Transverse colon (tissue), 4 donors: ENCODE measurements at regions not wholly inside any gene's neighbourhood (a gene's known extent, or its start where the extent isn't known, plus 50 kb on each side); places are given as distances from the start of the nearest gene placed in this dataset.

Experiments used
- DNase-seq: peaks from one replicate; pipeline ENCODE4 v3.0.0-alpha.2; 2019
- H3K27ac ChIP-seq, 4 donors: fragments of 200-600 bp; sonication (generic); 2 replicates each; pipeline ENCODE4 v1.5.1; 2016 to 2018; ENCODE audit warnings: inconsistent platforms in 4 of 4
- H3K27me3 ChIP-seq: fragments of 200-600 bp; sonication (generic); 2 replicates; pipeline ENCODE4 v1.5.1; 2017; ENCODE audit warnings: inconsistent platforms
- H3K36me3 ChIP-seq, 4 donors: fragments of 200-600 bp; sonication (generic); 2 replicates each; pipeline ENCODE4 v1.5.1; 2017 to 2019; ENCODE audit warnings: inconsistent platforms in 4 of 4
- H3K4me1 ChIP-seq, 4 donors: fragments of 200-600 bp; sonication (generic); 2 replicates each; pipeline ENCODE4 v1.5.1; 2017 to 2020; ENCODE audit warnings: inconsistent platforms in 4 of 4
- H3K4me3 ChIP-seq, 4 donors: fragments of 200-600 bp; sonication (generic); 1 replicate in 1 of 4; 2 replicates in 3 of 4; pipeline versions ENCODE4 v1.5.1 to v1.6.1; 2017 to 2019; ENCODE audit warnings: inconsistent platforms in 4 of 4
- H3K9me3 ChIP-seq, 2 donors: fragments of 200-600 bp; sonication (generic); 2 replicates each; pipeline ENCODE4 v1.5.1; 2017 to 2019; ENCODE audit warnings: inconsistent platforms in 2 of 2
- EP300 ChIP-seq: sonication (generic); formaldehyde crosslinking; IDR thresholded peaks from one replicate; pipeline ENCODE4 v1.6.1; 2017; ENCODE audit warnings: antibody characterized with exemption, low read depth
- POLR2A ChIP-seq: fragments of 450-650 bp; IDR thresholded peaks from one replicate; pipeline ENCODE4 v1.6.1; 2016; ENCODE audit warnings: antibody characterized with exemption, mild to moderate bottlenecking, moderate library complexity
- POLR2AphosphoS5 ChIP-seq, 3 donors: sonication (generic); formaldehyde crosslinking; IDR thresholded peaks; one replicate each; pipeline ENCODE4 v1.6.1; 2016; ENCODE audit warnings: antibody characterized with exemption in 3 of 3
- WGBS, 2 donors: methylation state at CpG; one replicate each; pipeline ENCODE4 v1.1.5; 2018; ENCODE audit warnings: low coverage in 1 of 2; 5-methylcytosine and 5-hydroxymethylcytosine counted together
- in situ Hi-C, 4 donors: fragments of 200-750 bp; cut with MboI; loops; one replicate each; pipeline versions ENCODE4 v1.15.0 to v1.15.1; 2017; ENCODE audit warnings: low sequenced_read_pairs in 3 of 4, low pct_ligation_motif_present in 1 of 4, low pct_unique_long_range_greater_than_20kb in 1 of 4
- intact Hi-C: fragments of 100-400 bp; cut with DNase I; formaldehyde crosslinking; loops from one replicate; pipeline ENCODE4 v1.15.1; 2023; ENCODE audit warnings: low total_unique reads
- TF ChIP-seq, protein P1 (sequence below), 5 experiments: fragments of 200-600 bp in 3 of 5; fragments of 450-650 bp in 2 of 5; sonication (generic) in 3 of 5; IDR thresholded peaks; 1 replicate in 2 of 5; 2 replicates in 3 of 5; pipeline ENCODE4 v1.5.1; 2016 to 2017; ENCODE audit warnings: antibody characterized with exemption in 5 of 5, inconsistent platforms in 3 of 5, mild to moderate bottlenecking in 2 of 5, moderate library complexity in 1 of 5

- no peak for TF ChIP-seq POLR2AphosphoS5 (IDR thresholded peaks at IDR 0.05)
- TF ChIP-seq, protein P1, sequence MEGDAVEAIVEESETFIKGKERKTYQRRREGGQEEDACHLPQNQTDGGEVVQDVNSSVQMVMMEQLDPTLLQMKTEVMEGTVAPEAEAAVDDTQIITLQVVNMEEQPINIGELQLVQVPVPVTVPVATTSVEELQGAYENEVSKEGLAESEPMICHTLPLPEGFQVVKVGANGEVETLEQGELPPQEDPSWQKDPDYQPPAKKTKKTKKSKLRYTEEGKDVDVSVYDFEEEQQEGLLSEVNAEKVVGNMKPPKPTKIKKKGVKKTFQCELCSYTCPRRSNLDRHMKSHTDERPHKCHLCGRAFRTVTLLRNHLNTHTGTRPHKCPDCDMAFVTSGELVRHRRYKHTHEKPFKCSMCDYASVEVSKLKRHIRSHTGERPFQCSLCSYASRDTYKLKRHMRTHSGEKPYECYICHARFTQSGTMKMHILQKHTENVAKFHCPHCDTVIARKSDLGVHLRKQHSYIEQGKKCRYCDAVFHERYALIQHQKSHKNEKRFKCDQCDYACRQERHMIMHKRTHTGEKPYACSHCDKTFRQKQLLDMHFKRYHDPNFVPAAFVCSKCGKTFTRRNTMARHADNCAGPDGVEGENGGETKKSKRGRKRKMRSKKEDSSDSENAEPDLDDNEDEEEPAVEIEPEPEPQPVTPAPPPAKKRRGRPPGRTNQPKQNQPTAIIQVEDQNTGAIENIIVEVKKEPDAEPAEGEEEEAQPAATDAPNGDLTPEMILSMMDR (IDR thresholded peaks at IDR 0.05) = no peak
- TF ChIP-seq EP300 = no peak
- TF ChIP-seq POLR2A = no peak
- no peaks in the 10 kb centered on the region for H3K4me1 ChIP-seq
- peaks cover 0 to 20% (median 5%) of the 10 kb centered on the region in 4 donors for H3K36me3 ChIP-seq
- no peak overlapping the region for H3K27ac ChIP-seq
- no peak overlapping the region for H3K4me3 ChIP-seq
- intact Hi-C loops = no loop called here
- no peak for DNase-seq
- WGBS, 2 donors = 22 to 43% methylated on average over 3 of the region's 3 CpGs
- no peaks in the 10 kb centered on the region for H3K27me3 ChIP-seq
- H3K9me3 ChIP-seq = no peaks in the 10 kb centered on the region
- in situ Hi-C loops = no loop called here
Observed at GRCh38 chr3:124669470-124669869, 60.8 kb upstream of the UMPS start.

DNA sequence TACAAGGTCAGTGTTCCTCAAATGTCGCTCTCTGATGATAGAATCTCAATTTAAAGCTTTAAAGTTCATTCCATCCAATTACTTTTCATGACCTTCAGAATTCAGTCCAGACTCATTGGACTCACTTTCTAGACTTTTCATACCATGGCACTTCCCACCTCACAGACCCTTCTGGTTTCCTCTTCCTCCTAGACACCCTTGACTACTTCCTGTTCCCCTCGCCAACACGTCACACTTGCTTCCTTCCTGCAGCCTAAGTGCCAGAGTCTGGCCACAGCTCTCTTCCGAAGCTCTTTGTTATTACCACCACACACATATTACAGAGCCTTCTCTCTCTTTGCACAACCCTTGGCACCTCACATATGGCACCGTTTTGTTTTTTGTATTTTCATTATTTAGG lies 59.1 kb upstream of the UMPS start:
- H3K9me3 ChIP-seq = no peaks in the 10 kb centered on the region
- peaks cover 0 to 20% (median 7%) of the 10 kb centered on the region in 4 donors for H3K36me3 ChIP-seq
- WGBS, 2 donors = 74 to 82% methylated on average over 4 to 5 of the region's 5 CpGs
- no peaks in the 10 kb centered on the region for H3K4me1 ChIP-seq
- H3K27ac ChIP-seq = no peak overlapping the region
- intact Hi-C loops = no loop called here
- no peak overlapping the region for H3K4me3 ChIP-seq
- DNase-seq = no peak
- TF ChIP-seq EP300 (no peak), POLR2A (no peak), POLR2AphosphoS5 (IDR thresholded peaks at IDR 0.05) (no peak)
- TF ChIP-seq, protein P1 (IDR thresholded peaks at IDR 0.05) = no peak
- in situ Hi-C loops = no loop called here
- H3K27me3 ChIP-seq = no peaks in the 10 kb centered on the region

GRCh38 chr3:124674336-124674735 lies 55.9 kb upstream of the UMPS start:
- H3K36me3 ChIP-seq = peaks cover 0 to 18% (median 5%) of the 10 kb centered on the region in 4 donors
- intact Hi-C loops = no loop called here
- WGBS, 2 donors = 83% methylated on average over 13 of the region's 13 CpGs; no CpG with 5 or more reads in 1 of the 2 donors
- no peak for TF ChIP-seq POLR2AphosphoS5 (IDR thresholded peaks at IDR 0.05)
- no peak for TF ChIP-seq POLR2A
- TF ChIP-seq, protein P1 (IDR thresholded peaks at IDR 0.05) = no peak
- TF ChIP-seq EP300 = no peak
- no peaks in the 10 kb centered on the region for H3K27me3 ChIP-seq
- no peak for DNase-seq
- H3K4me1 ChIP-seq = no peaks in the 10 kb centered on the region
- in situ Hi-C loops = no loop called here
- H3K4me3 ChIP-seq = no peak overlapping the region
- H3K27ac ChIP-seq = no peak overlapping the region
- no peaks in the 10 kb centered on the region for H3K9me3 ChIP-seq

GRCh38 chr3:124676236-124676635 lies 54.0 kb upstream of the UMPS start:
- no peak overlapping the region for H3K27ac ChIP-seq
- TF ChIP-seq POLR2A = no peak
- TF ChIP-seq, protein P1 (IDR thresholded peaks at IDR 0.05) = no peak
- no peak for TF ChIP-seq POLR2AphosphoS5 (IDR thresholded peaks at IDR 0.05)
- TF ChIP-seq EP300 = no peak
- peaks cover 0 to 18% (median 5%) of the 10 kb centered on the region in 4 donors for H3K36me3 ChIP-seq
- 76% methylated on average over 3 of the region's 3 CpGs; no CpG with 5 or more reads in 1 of the 2 donors for WGBS, 2 donors
- no peak for DNase-seq
- in situ Hi-C loops = no loop called here
- no peaks in the 10 kb centered on the region for H3K4me1 ChIP-seq
- intact Hi-C loops = no loop called here
- no peak overlapping the region for H3K4me3 ChIP-seq
- H3K27me3 ChIP-seq = no peaks in the 10 kb centered on the region
- no peaks in the 10 kb centered on the region for H3K9me3 ChIP-seq
